ENCODE measurements at regions not wholly inside any gene's neighbourhood (a gene's known extent, or its start where the extent isn't known, plus 50 kb on each side); places are given as distances from the start of the nearest gene placed in this dataset.
A peak's percentile ranks its signal among the peaks of the same experiment; 100 is the strongest.

GRCh38 chr22:49595465-49596078, 232.1 kb downstream of the BRD1 start:
- Histone ChIP-seq H3K27ac (ENCODE audit: poor library complexity, severe bottlenecking) (no peak overlapping the region), H3K36me3 (ENCODE audit: low read depth) (no peaks in the 10 kb centered on the region), H3K4me1 (ENCODE audit: insufficient read depth, poor library complexity, severe bottlenecking) (no peaks in the 10 kb centered on the region), H3K4me3 (ENCODE audit: severe bottlenecking) (no peak overlapping the region), H3K9me3 (ENCODE audit: severe bottlenecking) (no peaks in the 10 kb centered on the region), H3K27me3 (ENCODE audit: insufficient read depth, poor library complexity, severe bottlenecking) (no peaks in the 10 kb centered on the region)
- TF ChIP-seq CTCF (IDR thresholded peaks at IDR 0.05; ENCODE audit: poor library complexity, severe bottlenecking), result no peak
- ATAC-seq (ENCODE audit: low read depth), result no peak
- DNase-seq (ENCODE audit: low spot score), result no peak

GRCh38 chr22:49594078-49594477, 233.6 kb downstream of the BRD1 start:
- no peak for ATAC-seq (ENCODE audit: low read depth)
- Histone ChIP-seq H3K9me3 (ENCODE audit: severe bottlenecking) (peaks cover 3% of the 10 kb centered on the region), H3K27me3 (ENCODE audit: insufficient read depth, poor library complexity, severe bottlenecking) (no peaks in the 10 kb centered on the region), H3K4me1 (ENCODE audit: insufficient read depth, poor library complexity, severe bottlenecking) (no peaks in the 10 kb centered on the region), H3K27ac (ENCODE audit: poor library complexity, severe bottlenecking) (no peak overlapping the region), H3K36me3 (ENCODE audit: low read depth) (no peaks in the 10 kb centered on the region), H3K4me3 (ENCODE audit: severe bottlenecking) (no peak overlapping the region)
- TF ChIP-seq CTCF (IDR thresholded peaks at IDR 0.05; ENCODE audit: poor library complexity, severe bottlenecking), result no peak
- no peak for DNase-seq (ENCODE audit: low spot score)

DNA sequence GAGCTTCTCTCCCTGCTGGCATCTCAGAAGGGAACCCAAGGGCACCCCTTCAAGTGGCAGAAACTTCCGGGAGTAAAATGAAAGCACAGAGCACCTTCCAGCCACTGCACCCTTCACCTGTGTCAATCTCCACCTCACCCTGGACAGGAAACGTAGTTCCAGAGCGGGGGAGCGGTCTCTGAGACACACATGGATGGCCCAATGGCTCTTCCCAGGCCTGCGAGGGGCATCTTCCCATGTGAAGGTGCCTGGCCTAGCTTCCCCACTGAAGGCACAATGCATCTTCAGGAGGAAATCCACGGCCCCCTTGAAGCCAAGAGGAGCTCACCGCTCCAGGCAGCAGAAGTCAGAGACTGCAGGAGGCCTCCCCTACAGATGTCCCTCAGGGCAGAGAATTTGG, 234.2 kb downstream of the BRD1 start:
- no peak for TF ChIP-seq CTCF (IDR thresholded peaks at IDR 0.05; ENCODE audit: poor library complexity, severe bottlenecking)
- no peaks in the 10 kb centered on the region for H3K4me1 ChIP-seq (ENCODE audit: insufficient read depth, poor library complexity, severe bottlenecking)
- DNase-seq (ENCODE audit: low spot score) (no peak), ATAC-seq (ENCODE audit: low read depth) (no peak)
- no peaks in the 10 kb centered on the region for H3K27me3 ChIP-seq (ENCODE audit: insufficient read depth, poor library complexity, severe bottlenecking)
- no peak overlapping the region for H3K27ac ChIP-seq (ENCODE audit: poor library complexity, severe bottlenecking)
- no peaks in the 10 kb centered on the region for H3K36me3 ChIP-seq (ENCODE audit: low read depth)
- H3K4me3 ChIP-seq (ENCODE audit: severe bottlenecking), result no peak overlapping the region
- peaks cover 3% of the 10 kb centered on the region for H3K9me3 ChIP-seq (ENCODE audit: severe bottlenecking)

GRCh38 chr22:49592780-49593501, 234.7 kb downstream of the BRD1 start:
- Histone ChIP-seq H3K9me3 (ENCODE audit: severe bottlenecking) (peaks cover 3% of the 10 kb centered on the region), H3K27me3 (ENCODE audit: insufficient read depth, poor library complexity, severe bottlenecking) (no peaks in the 10 kb centered on the region), H3K36me3 (ENCODE audit: low read depth) (no peaks in the 10 kb centered on the region), H3K27ac (ENCODE audit: poor library complexity, severe bottlenecking) (no peak overlapping the region), H3K4me3 (ENCODE audit: severe bottlenecking) (no peak overlapping the region), H3K4me1 (ENCODE audit: insufficient read depth, poor library complexity, severe bottlenecking) (no peaks in the 10 kb centered on the region)
- no peak for TF ChIP-seq CTCF (IDR thresholded peaks at IDR 0.05; ENCODE audit: poor library complexity, severe bottlenecking)
- ATAC-seq (ENCODE audit: low read depth), result no peak
- DNase-seq (ENCODE audit: low spot score), result peak; percentile 35
